Left lung (tissue), 4 donors: ENCODE measurements at regions not wholly inside any gene's neighbourhood (a gene's known extent, or its start where the extent isn't known, plus 50 kb on each side); places are given as distances from the start of the nearest gene placed in this dataset.
"Not testable (repeated sequence)": the region's sequence is repeated elsewhere in the genome, so short reads cannot be mapped to it uniquely, and the experiment has no call there.

Experiments used
- ATAC-seq: fragments of 200-7000 bp; cut with Tn5 transposase; one replicate; pipeline ENCODE4 v1.9.1; 2020; ENCODE audit warnings: moderate library complexity
- DNase-seq, 4 donors: peaks; one replicate each; pipeline ENCODE4 v3.0.0-alpha.2; 2013 to 2020
- H3K27ac ChIP-seq, 2 donors: fragments of 200-600 bp; sonication (generic) in 1 of 2; one replicate each; pipeline versions ENCODE4 v1.5.0 to v1.8.0; 2020 to 2021
- H3K27me3 ChIP-seq, 2 donors: fragments of 200-600 bp; sonication (generic) in 1 of 2; one replicate each; pipeline versions ENCODE4 v1.5.0 to v1.8.0; 2020 to 2021
- H3K36me3 ChIP-seq, 2 donors: fragments of 200-600 bp; sonication (generic) in 1 of 2; one replicate each; pipeline versions ENCODE4 v1.5.0 to v1.8.0; 2020 to 2021
- H3K4me1 ChIP-seq, 2 donors: fragments of 200-600 bp; one replicate each; pipeline ENCODE4 v1.8.0; 2021
- H3K4me3 ChIP-seq, 2 donors: fragments of 200-600 bp; sonication (generic) in 1 of 2; one replicate each; pipeline versions ENCODE4 v1.5.0 to v1.8.0; 2020 to 2021; ENCODE audit warnings: mild to moderate bottlenecking in 1 of 2
- H3K9me3 ChIP-seq, 2 donors: fragments of 200-600 bp; sonication (generic) in 1 of 2; one replicate each; pipeline versions ENCODE4 v1.5.0 to v1.8.0; 2020 to 2021
- CTCF ChIP-seq, 2 donors: fragments of 200-600 bp; sonication (generic) in 1 of 2; IDR thresholded peaks; one replicate each; pipeline versions ENCODE4 v1.5.0 to v1.8.0; 2021; ENCODE audit warnings: antibody characterized with exemption in 2 of 2
- intact Hi-C, 2 donors: fragments of 100-400 bp; cut with DNase I; formaldehyde crosslinking; loops; one replicate each; pipeline versions ENCODE4 v1.11.2 to v1.14.2; 2022
- donor health status: DM: no; HTN: yes; CAD: no.
- donor health status: DM: no; HTN: no; CAD: no.

GRCh38 chr14:41222581-41222980 is 384.1 kb upstream of the LRFN5 start:
- H3K4me1 ChIP-seq, result no peaks in the 10 kb centered on the region
- no peak for ATAC-seq
- no peak for TF ChIP-seq CTCF (IDR thresholded peaks at IDR 0.05)
- intact Hi-C loops, result no loop called here
- no peak for DNase-seq
- H3K4me3 ChIP-seq, result no peak overlapping the region
- no peak overlapping the region for H3K27ac ChIP-seq
- no peaks in the 10 kb centered on the region for H3K36me3 ChIP-seq
- no peaks in the 10 kb centered on the region for H3K27me3 ChIP-seq
- no peaks in the 10 kb centered on the region for H3K9me3 ChIP-seq

- ATAC-seq, DNase-seq, H3K27ac ChIP-seq, H3K4me3 ChIP-seq, H3K27me3 ChIP-seq, intact Hi-C loops, H3K36me3 ChIP-seq, H3K9me3 ChIP-seq, H3K4me1 ChIP-seq: not testable (repeated sequence)
Observed at GRCh38 chr14:41214978-41215377, 391.7 kb upstream of the LRFN5 start.

- no peak for DNase-seq
- H3K9me3 ChIP-seq, result no peaks in the 10 kb centered on the region
- no peak overlapping the region for H3K27ac ChIP-seq
- H3K27me3 ChIP-seq, result no peaks in the 10 kb centered on the region
- no peaks in the 10 kb centered on the region for H3K36me3 ChIP-seq
- ATAC-seq, result no peak
- intact Hi-C loops, result loop anchor here in 1 of 2 donors (5.0 kb wide), 1 partner anchor 64 kb away; no protein-coding TSS in a partner anchor
- no peak for TF ChIP-seq CTCF (IDR thresholded peaks at IDR 0.05)
- H3K4me1 ChIP-seq, result no peaks in the 10 kb centered on the region
- H3K4me3 ChIP-seq, result no peak overlapping the region
Observed at GRCh38 chr14:41201696-41202095, 405.0 kb upstream of the LRFN5 start.

GRCh38 chr14:41187868-41188267 is 418.8 kb upstream of the LRFN5 start:
- no peaks in the 10 kb centered on the region for H3K4me1 ChIP-seq
- DNase-seq (no peak), ATAC-seq (no peak)
- H3K36me3 ChIP-seq, result no peaks in the 10 kb centered on the region
- intact Hi-C loops, result no loop called here
- no peaks in the 10 kb centered on the region for H3K27me3 ChIP-seq
- no peak overlapping the region for H3K4me3 ChIP-seq
- no peak overlapping the region for H3K27ac ChIP-seq
- TF ChIP-seq CTCF (IDR thresholded peaks at IDR 0.05), result no peak
- no peaks in the 10 kb centered on the region for H3K9me3 ChIP-seq

GRCh38 chr14:41171045-41171444 is 435.6 kb upstream of the LRFN5 start:
- intact Hi-C loops, result no loop called here
- no peak overlapping the region for H3K4me3 ChIP-seq
- ATAC-seq (no peak), DNase-seq (no peak)
- no peaks in the 10 kb centered on the region for H3K36me3 ChIP-seq
- no peak for TF ChIP-seq CTCF (IDR thresholded peaks at IDR 0.05)
- H3K27me3 ChIP-seq, result no peaks in the 10 kb centered on the region
- no peaks in the 10 kb centered on the region for H3K9me3 ChIP-seq
- H3K27ac ChIP-seq, result no peak overlapping the region
- no peaks in the 10 kb centered on the region for H3K4me1 ChIP-seq

GRCh38 chr14:41167040-41167439 is 439.6 kb upstream of the LRFN5 start:
- ATAC-seq, result no peak
- H3K27me3 ChIP-seq, result no peaks in the 10 kb centered on the region
- H3K36me3 ChIP-seq, result no peaks in the 10 kb centered on the region
- no peak overlapping the region for H3K27ac ChIP-seq
- no peaks in the 10 kb centered on the region for H3K9me3 ChIP-seq
- H3K4me1 ChIP-seq, result no peaks in the 10 kb centered on the region
- intact Hi-C loops, result no loop called here
- DNase-seq, result no peak
- H3K4me3 ChIP-seq, result no peak overlapping the region
- no peak for TF ChIP-seq CTCF (IDR thresholded peaks at IDR 0.05)
